ENCODE measurements at regions not wholly inside any gene's neighbourhood (a gene's known extent, or its start where the extent isn't known, plus 50 kb on each side); places are given as distances from the start of the nearest gene placed in this dataset.
"Not testable (repeated sequence)": the region's sequence is repeated elsewhere in the genome, so short reads cannot be mapped to it uniquely, and the experiment has no call there.

- ATAC-seq (ENCODE audit: insufficient number of reproducible peaks, low FRiP score, low read depth) (no peak), DNase-seq (ENCODE audit: low spot score) (no peak)
- no peaks in the 10 kb centered on the region for H3K27me3 ChIP-seq (replicated peaks; ENCODE audit: insufficient read depth)
- no peak overlapping the region for H3K27ac ChIP-seq
- no peak overlapping the region for H3K4me3 ChIP-seq
- no peaks in the 10 kb centered on the region for H3K9me3 ChIP-seq
- TF ChIP-seq, protein P1, sequence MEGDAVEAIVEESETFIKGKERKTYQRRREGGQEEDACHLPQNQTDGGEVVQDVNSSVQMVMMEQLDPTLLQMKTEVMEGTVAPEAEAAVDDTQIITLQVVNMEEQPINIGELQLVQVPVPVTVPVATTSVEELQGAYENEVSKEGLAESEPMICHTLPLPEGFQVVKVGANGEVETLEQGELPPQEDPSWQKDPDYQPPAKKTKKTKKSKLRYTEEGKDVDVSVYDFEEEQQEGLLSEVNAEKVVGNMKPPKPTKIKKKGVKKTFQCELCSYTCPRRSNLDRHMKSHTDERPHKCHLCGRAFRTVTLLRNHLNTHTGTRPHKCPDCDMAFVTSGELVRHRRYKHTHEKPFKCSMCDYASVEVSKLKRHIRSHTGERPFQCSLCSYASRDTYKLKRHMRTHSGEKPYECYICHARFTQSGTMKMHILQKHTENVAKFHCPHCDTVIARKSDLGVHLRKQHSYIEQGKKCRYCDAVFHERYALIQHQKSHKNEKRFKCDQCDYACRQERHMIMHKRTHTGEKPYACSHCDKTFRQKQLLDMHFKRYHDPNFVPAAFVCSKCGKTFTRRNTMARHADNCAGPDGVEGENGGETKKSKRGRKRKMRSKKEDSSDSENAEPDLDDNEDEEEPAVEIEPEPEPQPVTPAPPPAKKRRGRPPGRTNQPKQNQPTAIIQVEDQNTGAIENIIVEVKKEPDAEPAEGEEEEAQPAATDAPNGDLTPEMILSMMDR (IDR thresholded peaks at IDR 0.05), result no peak
- no peaks in the 10 kb centered on the region for H3K4me1 ChIP-seq (ENCODE audit: control insufficient read depth in 1 of 2, low read depth in 2 of 2)
- no peaks in the 10 kb centered on the region for H3K36me3 ChIP-seq
Measured at GRCh38 chr17:11151818-11152425, 89.1 kb upstream of the SHISA6 start.

GRCh38 chr17:11150906-11151511 is 90.0 kb upstream of the SHISA6 start:
- H3K9me3 ChIP-seq; H3K27ac ChIP-seq; ATAC-seq (ENCODE audit: insufficient number of reproducible peaks, low FRiP score, low read depth): not testable (repeated sequence)

GRCh38 chr17:11144358-11145233 is 96.4 kb upstream of the SHISA6 start:
- Histone ChIP-seq H3K36me3 (no peaks in the 10 kb centered on the region), H3K27me3 (replicated peaks; ENCODE audit: insufficient read depth) (no peaks in the 10 kb centered on the region), H3K4me3 (no peak overlapping the region), H3K9me3 (no peaks in the 10 kb centered on the region), H3K27ac (no peak overlapping the region), H3K4me1 (ENCODE audit: control insufficient read depth in 1 of 2, low read depth in 2 of 2) (no peaks in the 10 kb centered on the region)
- DNase-seq (ENCODE audit: low spot score) (no peak), ATAC-seq (ENCODE audit: insufficient number of reproducible peaks, low FRiP score, low read depth) (no peak)
- TF ChIP-seq, protein P1 (IDR thresholded peaks at IDR 0.05), result peak; percentile 24

More at GRCh38 chr17:11150906-11151511, 90.0 kb upstream of the SHISA6 start:
- H3K4me1 ChIP-seq (ENCODE audit: control insufficient read depth in 1 of 2, low read depth in 2 of 2); DNase-seq (ENCODE audit: low spot score); H3K36me3 ChIP-seq; H3K27me3 ChIP-seq (replicated peaks; ENCODE audit: insufficient read depth); H3K4me3 ChIP-seq: not testable (repeated sequence)

DNA sequence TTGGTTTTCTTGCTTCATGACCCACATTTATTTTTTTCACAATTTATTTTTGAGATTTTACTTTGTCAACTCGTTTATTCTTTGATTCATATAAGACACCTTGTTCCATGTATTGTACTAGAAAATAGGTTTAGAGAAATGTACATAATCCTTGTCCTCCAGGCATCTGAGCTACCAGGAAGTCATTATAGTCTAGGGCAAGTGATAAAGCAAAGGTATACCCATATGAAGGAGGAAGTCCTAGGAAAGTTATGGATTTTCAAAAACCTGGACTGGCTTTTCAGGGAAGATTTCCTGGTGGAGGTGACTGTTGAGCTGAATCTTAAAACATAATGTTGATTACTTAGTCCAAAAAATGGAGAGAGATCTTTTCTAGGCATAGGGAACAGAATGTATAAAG is 98.8 kb upstream of the SHISA6 start:
- DNase-seq (ENCODE audit: low spot score) (no peak), ATAC-seq (ENCODE audit: insufficient number of reproducible peaks, low FRiP score, low read depth) (no peak)
- Histone ChIP-seq H3K36me3 (no peaks in the 10 kb centered on the region), H3K4me3 (no peak overlapping the region), H3K27ac (no peak overlapping the region), H3K9me3 (no peaks in the 10 kb centered on the region), H3K4me1 (ENCODE audit: control insufficient read depth in 1 of 2, low read depth in 2 of 2) (no peaks in the 10 kb centered on the region), H3K27me3 (replicated peaks; ENCODE audit: insufficient read depth) (no peaks in the 10 kb centered on the region)
- TF ChIP-seq, protein P1 (IDR thresholded peaks at IDR 0.05), result no peak

- Histone ChIP-seq H3K9me3 (no peaks in the 10 kb centered on the region), H3K27ac (no peak overlapping the region), H3K27me3 (replicated peaks; ENCODE audit: insufficient read depth) (no peaks in the 10 kb centered on the region), H3K36me3 (no peaks in the 10 kb centered on the region), H3K4me1 (ENCODE audit: control insufficient read depth in 1 of 2, low read depth in 2 of 2) (no peaks in the 10 kb centered on the region), H3K4me3 (no peak overlapping the region)
- DNase-seq (ENCODE audit: low spot score) (no peak), ATAC-seq (ENCODE audit: insufficient number of reproducible peaks, low FRiP score, low read depth) (no peak)
- TF ChIP-seq, protein P1 (IDR thresholded peaks at IDR 0.05), result no peak
Measured at GRCh38 chr17:11140501-11140900, 100.5 kb upstream of the SHISA6 start.
